ENCODE measurements at regions not wholly inside any gene's neighbourhood (a gene's known extent, or its start where the extent isn't known, plus 50 kb on each side); places are given as distances from the start of the nearest gene placed in this dataset.
"Not testable (repeated sequence)": the region's sequence is repeated elsewhere in the genome, so short reads cannot be mapped to it uniquely, and the experiment has no call there.

DNA sequence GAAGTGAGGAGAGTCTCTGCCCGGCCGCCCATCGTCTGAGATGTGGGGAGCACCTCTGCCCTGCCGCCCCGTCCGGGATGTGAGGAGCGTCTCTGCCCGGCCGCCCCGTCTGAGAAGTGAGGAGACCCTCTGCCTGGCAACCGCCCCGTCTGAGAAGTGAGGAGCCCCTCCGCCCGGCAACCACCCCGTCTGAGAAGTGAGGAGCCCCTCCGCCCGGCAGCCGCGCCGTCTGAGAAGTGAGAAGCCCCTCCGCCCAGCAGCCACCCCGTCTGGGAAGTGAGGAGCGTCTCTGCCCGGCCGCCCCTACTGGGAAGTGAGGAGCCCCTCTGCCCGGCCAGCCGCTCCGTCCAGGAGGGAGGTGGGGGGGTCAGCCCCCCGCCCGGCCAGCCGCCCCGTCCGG is 55.2 kb upstream of the CFAP126 start:
- not testable (repeated sequence) for H3K4me3 Mint-ChIP-seq; DNase-seq; H3K27ac Mint-ChIP-seq; H3K36me3 Mint-ChIP-seq (ENCODE audit: low read depth); H3K9me3 Mint-ChIP-seq; ATAC-seq
- H3K27me3 Mint-ChIP-seq, result peaks cover 15% of the 10 kb centered on the region
- peaks cover 12% of the 10 kb centered on the region for H3K4me1 Mint-ChIP-seq

GRCh38 chr1:161421456-161421855 is 53.8 kb upstream of the CFAP126 start:
- Mint-ChIP-seq H3K36me3 (ENCODE audit: low read depth) (peaks cover 4% of the 10 kb centered on the region), H3K27ac (no peak overlapping the region), H3K9me3 (no peaks in the 10 kb centered on the region), H3K27me3 (peaks cover 5% of the 10 kb centered on the region), H3K4me3 (peak overlapping the region; percentile 80), H3K4me1 (peaks cover 4% of the 10 kb centered on the region)
- DNase-seq, result no peak
- no peak for ATAC-seq

DNA sequence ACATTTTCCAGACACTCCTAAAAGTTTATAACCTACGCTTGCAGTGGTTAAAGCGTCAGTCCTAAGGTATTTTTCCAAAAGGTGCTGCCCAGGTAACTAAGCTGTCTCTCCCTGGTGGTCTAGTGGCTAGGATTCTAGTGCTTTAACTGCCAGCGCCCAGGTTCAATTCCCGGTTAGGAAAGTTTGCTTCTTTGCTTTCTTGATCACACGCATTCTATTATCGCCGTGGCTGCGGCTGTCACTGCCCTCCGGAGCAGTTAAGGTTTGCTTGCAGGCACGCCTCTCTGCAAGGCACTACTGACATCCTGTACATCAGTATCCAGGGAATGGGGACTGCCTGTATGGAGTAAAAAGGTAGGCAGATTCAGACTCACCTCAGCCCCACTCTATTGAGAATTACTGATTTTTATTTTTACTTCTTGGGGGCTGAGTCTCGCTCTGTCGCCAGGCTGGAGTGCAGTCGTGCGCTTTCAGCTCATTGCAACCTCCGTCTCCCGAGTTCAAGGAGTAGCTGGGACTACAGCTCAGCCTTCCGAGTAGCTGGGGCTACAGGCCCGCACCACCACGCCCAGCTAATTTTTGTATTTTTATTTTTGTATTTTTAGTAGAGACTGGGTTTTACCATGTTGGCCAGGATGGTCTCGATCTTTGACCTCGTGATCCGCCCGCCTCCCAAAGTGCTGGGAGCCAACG is 53.2 kb upstream of the CFAP126 start:
- Mint-ChIP-seq H3K36me3 (ENCODE audit: low read depth) (peaks cover 4% of the 10 kb centered on the region), H3K4me3 (no peak overlapping the region), H3K27me3 (peaks cover 5% of the 10 kb centered on the region), H3K9me3 (no peaks in the 10 kb centered on the region), H3K27ac (no peak overlapping the region), H3K4me1 (peaks cover 4% of the 10 kb centered on the region)
- DNase-seq, result no peak
- ATAC-seq, result no peak

GRCh38 chr1:161417536-161417935 is 49.9 kb upstream of the CFAP126 start:
- not testable (repeated sequence) for DNase-seq; H3K27me3 Mint-ChIP-seq; H3K4me3 Mint-ChIP-seq; ATAC-seq; H3K36me3 Mint-ChIP-seq (ENCODE audit: low read depth); H3K4me1 Mint-ChIP-seq; H3K27ac Mint-ChIP-seq; H3K9me3 Mint-ChIP-seq
